HUES48 (cell line): ENCODE measurements at regions not wholly inside any gene's neighbourhood (a gene's known extent, or its start where the extent isn't known, plus 50 kb on each side); places are given as distances from the start of the nearest gene placed in this dataset.
"Not testable (repeated sequence)": the region's sequence is repeated elsewhere in the genome, so short reads cannot be mapped to it uniquely, and the experiment has no call there.

Experiments used
- H3K27ac ChIP-seq: one replicate; pipeline ENCODE4 v1.7.0; 2013; ENCODE audit warnings: low read depth, low read length, inconsistent platforms
- H3K27me3 ChIP-seq: 2 replicates; pipeline ENCODE4 v1.6.1; 2013; ENCODE audit warnings: mild to moderate bottlenecking, low read length; ENCODE audit not compliant: control insufficient read depth, insufficient read depth
- H3K36me3 ChIP-seq: 2 replicates; pipeline ENCODE4 v1.6.1; 2013; ENCODE audit warnings: low read length; ENCODE audit not compliant: control insufficient read depth, insufficient read depth
- H3K4me1 ChIP-seq: 2 replicates; pipeline ENCODE4 v1.6.1; 2013; ENCODE audit warnings: mild to moderate bottlenecking, low read length; ENCODE audit not compliant: control insufficient read depth, insufficient read depth
- H3K4me3 ChIP-seq: 2 replicates; pipeline ENCODE4 v1.5.1; 2013; ENCODE audit warnings: mild to moderate bottlenecking, low read depth, low read length
- H3K9ac ChIP-seq: 2 replicates; pipeline ENCODE4 v1.6.1; 2013; ENCODE audit warnings: mild to moderate bottlenecking, low read depth, low read length, moderate library complexity
- H3K9me3 ChIP-seq: 2 replicates; pipeline ENCODE4 v1.6.1; 2013; ENCODE audit warnings: low read length; ENCODE audit not compliant: control insufficient read depth, insufficient read depth

GRCh38 chr14:86334355-86334754, 804.4 kb downstream of the FLRT2 start:
- Histone ChIP-seq H3K27me3 (no peaks in the 10 kb centered on the region), H3K9ac (no peak overlapping the region), H3K4me1 (no peaks in the 10 kb centered on the region), H3K4me3 (no peak overlapping the region), H3K36me3 (no peaks in the 10 kb centered on the region), H3K9me3 (no peaks in the 10 kb centered on the region), H3K27ac (no peak overlapping the region)

- no peaks in the 10 kb centered on the region for H3K9me3 ChIP-seq
- H3K27me3 ChIP-seq: no peaks in the 10 kb centered on the region
- no peaks in the 10 kb centered on the region for H3K4me1 ChIP-seq
- no peak overlapping the region for H3K9ac ChIP-seq
- H3K27ac ChIP-seq: no peak overlapping the region
- H3K4me3 ChIP-seq: no peak overlapping the region
- no peaks in the 10 kb centered on the region for H3K36me3 ChIP-seq
Observed at GRCh38 chr14:86333493-86333892, 803.5 kb downstream of the FLRT2 start.

DNA sequence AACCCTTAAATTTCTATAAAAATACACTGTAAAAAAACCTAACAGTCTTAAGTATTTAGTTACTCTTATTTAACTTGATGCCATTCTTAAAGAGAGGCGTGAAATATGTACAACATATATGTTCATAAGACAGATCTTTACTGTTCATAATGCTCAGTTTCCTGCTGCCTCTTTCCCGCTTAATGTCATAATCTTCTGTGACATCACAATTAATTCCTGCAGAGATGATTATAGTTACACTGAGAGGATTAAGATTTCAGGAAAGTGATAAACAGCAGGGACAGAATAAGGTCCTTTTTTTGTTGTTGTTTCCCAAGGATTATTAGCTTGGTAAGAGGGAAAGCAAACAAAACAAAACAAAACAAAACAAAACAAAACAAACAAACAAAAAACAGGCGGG, 801.4 kb downstream of the FLRT2 start:
- Histone ChIP-seq H3K27ac (no peak overlapping the region), H3K4me3 (no peak overlapping the region), H3K4me1 (no peaks in the 10 kb centered on the region), H3K9me3 (no peaks in the 10 kb centered on the region), H3K9ac (no peak overlapping the region), H3K27me3 (no peaks in the 10 kb centered on the region), H3K36me3 (no peaks in the 10 kb centered on the region)

DNA sequence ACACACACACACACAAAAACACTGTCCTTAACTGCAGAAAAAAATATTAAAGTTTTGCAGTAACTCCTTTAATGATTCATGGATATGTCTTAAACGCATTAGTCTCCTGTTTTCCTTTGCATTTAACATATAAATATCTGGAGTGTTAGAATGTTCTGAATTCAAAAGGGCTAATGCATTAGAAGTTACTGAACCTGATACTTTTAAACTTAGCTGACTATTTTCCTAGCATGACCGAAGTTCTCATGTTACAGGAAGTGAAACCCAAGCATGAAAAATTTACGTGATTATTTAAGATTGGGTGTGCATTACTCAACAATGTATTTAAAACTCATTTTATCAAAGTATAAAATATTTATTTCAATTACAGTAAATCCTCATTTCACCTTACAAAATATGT, 791.2 kb downstream of the FLRT2 start:
- no peak overlapping the region for H3K9ac ChIP-seq
- no peaks in the 10 kb centered on the region for H3K4me1 ChIP-seq
- H3K9me3 ChIP-seq: no peaks in the 10 kb centered on the region
- H3K27ac ChIP-seq: no peak overlapping the region
- H3K27me3 ChIP-seq: no peaks in the 10 kb centered on the region
- H3K36me3 ChIP-seq: no peaks in the 10 kb centered on the region
- H3K4me3 ChIP-seq: no peak overlapping the region

GRCh38 chr14:86312154-86312665, 782.3 kb downstream of the FLRT2 start:
- not testable (repeated sequence) for H3K27me3 ChIP-seq, H3K27ac ChIP-seq, H3K4me1 ChIP-seq, H3K4me3 ChIP-seq, H3K36me3 ChIP-seq, H3K9me3 ChIP-seq, H3K9ac ChIP-seq

DNA sequence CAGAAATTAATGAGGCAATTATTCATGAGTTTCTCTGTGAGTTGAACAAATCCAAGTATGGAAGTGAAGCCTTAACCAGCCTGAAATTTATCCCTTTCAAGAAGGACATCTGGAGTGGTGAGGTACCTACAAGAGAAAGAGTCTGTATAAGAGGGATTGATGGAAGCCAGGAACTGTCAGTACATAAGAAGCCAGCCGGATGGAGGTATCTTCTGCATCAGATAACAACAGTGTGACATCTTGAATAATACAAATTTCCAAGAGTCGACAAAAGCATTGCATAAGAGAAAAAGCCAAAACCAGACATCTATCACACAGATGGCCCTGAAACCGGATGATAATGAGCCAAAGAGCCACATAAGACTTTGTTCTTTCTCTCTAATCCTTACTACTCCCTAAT, 781.2 kb downstream of the FLRT2 start:
- H3K4me3 ChIP-seq: no peak overlapping the region
- H3K27ac ChIP-seq: no peak overlapping the region
- H3K9ac ChIP-seq: no peak overlapping the region
- H3K27me3 ChIP-seq: no peaks in the 10 kb centered on the region
- H3K36me3 ChIP-seq: no peaks in the 10 kb centered on the region
- no peaks in the 10 kb centered on the region for H3K4me1 ChIP-seq
- no peaks in the 10 kb centered on the region; the same call in none of the 2 replicates for H3K9me3 ChIP-seq

GRCh38 chr14:86310611-86311010, 780.7 kb downstream of the FLRT2 start:
- Histone ChIP-seq H3K4me1 (no peaks in the 10 kb centered on the region), H3K27ac (no peak overlapping the region), H3K36me3 (no peaks in the 10 kb centered on the region), H3K9ac (no peak overlapping the region), H3K9me3 (no peaks in the 10 kb centered on the region; the same call in none of the 2 replicates), H3K27me3 (no peaks in the 10 kb centered on the region), H3K4me3 (no peak overlapping the region)

DNA sequence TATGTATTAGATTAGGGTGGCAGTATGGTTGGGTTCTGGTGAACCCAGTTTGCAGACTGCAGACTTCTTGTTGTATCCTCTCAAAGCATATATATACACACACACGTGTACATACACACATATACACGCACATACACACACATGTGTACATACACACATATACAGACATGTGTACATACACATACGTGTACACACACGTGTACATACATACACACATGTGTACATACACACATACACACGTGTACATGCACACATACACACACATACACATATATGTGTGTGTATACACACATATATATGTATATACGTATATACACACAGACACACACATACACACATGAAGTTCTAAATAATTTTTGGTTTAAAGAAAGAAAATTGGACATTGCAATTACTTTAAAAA, 780.2 kb downstream of the FLRT2 start:
- H3K9me3 ChIP-seq: no peaks in the 10 kb centered on the region; the same call in none of the 2 replicates
- no peaks in the 10 kb centered on the region for H3K36me3 ChIP-seq
- no peak overlapping the region for H3K27ac ChIP-seq
- no peaks in the 10 kb centered on the region for H3K27me3 ChIP-seq
- H3K4me3 ChIP-seq: no peak overlapping the region
- no peaks in the 10 kb centered on the region for H3K4me1 ChIP-seq
- no peak overlapping the region for H3K9ac ChIP-seq

GRCh38 chr14:86305058-86305457, 775.1 kb downstream of the FLRT2 start:
- Histone ChIP-seq H3K36me3 (no peaks in the 10 kb centered on the region), H3K27me3 (no peaks in the 10 kb centered on the region), H3K9ac (no peak overlapping the region), H3K9me3 (no peaks in the 10 kb centered on the region), H3K4me1 (no peaks in the 10 kb centered on the region), H3K4me3 (no peak overlapping the region), H3K27ac (no peak overlapping the region)

DNA sequence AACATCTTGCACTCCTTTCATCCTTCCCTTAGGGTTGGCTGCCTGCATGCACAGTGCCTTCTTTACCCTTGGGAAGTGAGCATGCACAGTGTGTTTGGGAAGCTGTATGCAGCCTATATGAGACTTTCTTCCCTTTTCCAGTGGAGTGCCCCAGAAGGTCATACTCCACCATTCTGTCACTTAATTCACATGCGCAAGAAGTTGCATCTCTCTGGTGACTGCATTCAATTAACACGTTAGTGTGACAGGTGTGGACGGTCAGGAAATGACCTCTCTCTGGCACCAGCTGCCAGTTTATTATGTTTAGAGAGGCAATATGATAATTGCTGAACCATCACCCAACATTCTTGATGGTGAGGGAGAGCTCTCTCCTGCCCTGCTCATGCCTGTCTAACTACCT, 770.0 kb downstream of the FLRT2 start:
- no peaks in the 10 kb centered on the region for H3K36me3 ChIP-seq
- H3K4me1 ChIP-seq: no peaks in the 10 kb centered on the region
- no peak overlapping the region for H3K27ac ChIP-seq
- H3K4me3 ChIP-seq: no peak overlapping the region
- H3K27me3 ChIP-seq: no peaks in the 10 kb centered on the region
- no peaks in the 10 kb centered on the region for H3K9me3 ChIP-seq
- no peak overlapping the region for H3K9ac ChIP-seq

GRCh38 chr14:86296173-86296572, 766.2 kb downstream of the FLRT2 start:
- H3K4me1 ChIP-seq: no peaks in the 10 kb centered on the region
- H3K4me3 ChIP-seq: no peak overlapping the region
- no peaks in the 10 kb centered on the region for H3K9me3 ChIP-seq
- no peak overlapping the region for H3K27ac ChIP-seq
- no peaks in the 10 kb centered on the region for H3K36me3 ChIP-seq
- H3K27me3 ChIP-seq: no peaks in the 10 kb centered on the region
- H3K9ac ChIP-seq: no peak overlapping the region

DNA sequence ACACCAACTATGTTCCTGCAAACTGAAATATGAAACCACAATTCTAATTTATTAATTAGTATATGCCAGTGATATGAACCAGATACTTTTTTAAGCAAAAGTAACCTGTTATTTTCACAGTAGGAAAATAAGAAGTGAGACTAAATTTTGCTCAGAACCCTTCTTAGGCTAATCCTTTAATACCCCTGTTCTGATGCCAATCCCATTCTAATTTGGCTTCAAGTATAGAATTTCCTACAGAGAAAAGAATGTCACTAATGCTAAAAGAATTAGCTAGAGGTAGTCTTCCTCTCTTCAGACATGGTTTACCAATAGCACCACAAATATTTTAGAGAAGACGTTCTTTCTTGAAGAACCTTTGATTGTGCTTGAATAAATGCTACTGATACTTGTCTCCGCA, 758.4 kb downstream of the FLRT2 start:
- no peak overlapping the region for H3K27ac ChIP-seq

More for the DNA sequence above, 758.4 kb downstream of the FLRT2 start:
- no peaks in the 10 kb centered on the region for H3K9me3 ChIP-seq
- H3K27me3 ChIP-seq: no peaks in the 10 kb centered on the region
- H3K4me3 ChIP-seq: no peak overlapping the region
- no peak overlapping the region for H3K9ac ChIP-seq
- peaks cover 9% of the 10 kb centered on the region; the same call in 1 of the 2 replicates for H3K4me1 ChIP-seq
- H3K36me3 ChIP-seq: no peaks in the 10 kb centered on the region
